ENCODE measurements at regions not wholly inside any gene's neighbourhood (a gene's known extent, or its start where the extent isn't known, plus 50 kb on each side); places are given as distances from the start of the nearest gene placed in this dataset.
A peak's percentile ranks its signal among the peaks of the same experiment; 100 is the strongest.

- WGBS, 2 experiments (ENCODE audit: insufficient coverage in 2 of 2): 84 to 94% methylated on average over 8 to 10 of the region's 11 CpGs
- H3K9me3 ChIP-seq (ENCODE audit: control insufficient read depth, low read length): no peaks in the 10 kb centered on the region
- H3K36me3 ChIP-seq (ENCODE audit: control insufficient read depth, insufficient read depth, low read length): no peaks in the 10 kb centered on the region
- peak overlapping the region; percentile 1 for H3K27ac ChIP-seq (ENCODE audit: low read depth, low read length, severe bottlenecking)
- peaks cover 5% of the 10 kb centered on the region for H3K4me1 ChIP-seq (ENCODE audit: control insufficient read depth, insufficient read depth, low read length, poor library complexity, severe bottlenecking)
- no peak overlapping the region for H3K4me3 ChIP-seq (ENCODE audit: extremely low read depth, insufficient read depth, low read length, poor library complexity, severe bottlenecking)
Observed at GRCh38 chr9:95822583-95823431, 52.7 kb upstream of the ERCC6L2 start.

- Histone ChIP-seq H3K9me3 (ENCODE audit: control insufficient read depth, low read length) (no peaks in the 10 kb centered on the region), H3K36me3 (ENCODE audit: control insufficient read depth, insufficient read depth, low read length) (no peaks in the 10 kb centered on the region), H3K4me3 (ENCODE audit: extremely low read depth, insufficient read depth, low read length, poor library complexity, severe bottlenecking) (no peak overlapping the region), H3K4me1 (ENCODE audit: control insufficient read depth, insufficient read depth, low read length, poor library complexity, severe bottlenecking) (peaks cover 5% of the 10 kb centered on the region), H3K27ac (ENCODE audit: low read depth, low read length, severe bottlenecking) (no peak overlapping the region)
- 95 to 100% methylated on average over 3 of the region's 3 CpGs for WGBS, 2 experiments (ENCODE audit: insufficient coverage in 2 of 2)
Observed at GRCh38 chr9:95822015-95822414, 53.5 kb upstream of the ERCC6L2 start.

- H3K9me3 ChIP-seq (ENCODE audit: control insufficient read depth, low read length): no peaks in the 10 kb centered on the region
- H3K4me3 ChIP-seq (ENCODE audit: extremely low read depth, insufficient read depth, low read length, poor library complexity, severe bottlenecking): no peak overlapping the region
- H3K36me3 ChIP-seq (ENCODE audit: control insufficient read depth, insufficient read depth, low read length): no peaks in the 10 kb centered on the region
- peaks cover 12% of the 10 kb centered on the region for H3K4me1 ChIP-seq (ENCODE audit: control insufficient read depth, insufficient read depth, low read length, poor library complexity, severe bottlenecking)
- 100% methylated on average over 2 of the region's 8 CpGs; no CpG with 5 or more reads in 1 of the 2 experiments for whole genome bisulfite sequencing, 2 experiments (ENCODE audit: insufficient coverage in 2 of 2)
- H3K27ac ChIP-seq (ENCODE audit: low read depth, low read length, severe bottlenecking): no peak overlapping the region
Observed at GRCh38 chr9:95820074-95820473, 55.4 kb upstream of the ERCC6L2 start.

GRCh38 chr9:95819636-95820035, 55.9 kb upstream of the ERCC6L2 start:
- Histone ChIP-seq H3K27ac (ENCODE audit: low read depth, low read length, severe bottlenecking) (no peak overlapping the region), H3K4me3 (ENCODE audit: extremely low read depth, insufficient read depth, low read length, poor library complexity, severe bottlenecking) (no peak overlapping the region), H3K9me3 (ENCODE audit: control insufficient read depth, low read length) (no peaks in the 10 kb centered on the region), H3K36me3 (ENCODE audit: control insufficient read depth, insufficient read depth, low read length) (no peaks in the 10 kb centered on the region), H3K4me1 (ENCODE audit: control insufficient read depth, insufficient read depth, low read length, poor library complexity, severe bottlenecking) (peaks cover 17% of the 10 kb centered on the region)
- WGBS, 2 experiments (ENCODE audit: insufficient coverage in 2 of 2): 61 to 62% methylated on average over 6 to 7 of the region's 10 CpGs

GRCh38 chr9:95817205-95817604, 58.3 kb upstream of the ERCC6L2 start:
- Histone ChIP-seq H3K27ac (ENCODE audit: low read depth, low read length, severe bottlenecking) (no peak overlapping the region), H3K36me3 (ENCODE audit: control insufficient read depth, insufficient read depth, low read length) (no peaks in the 10 kb centered on the region), H3K9me3 (ENCODE audit: control insufficient read depth, low read length) (no peaks in the 10 kb centered on the region), H3K4me3 (ENCODE audit: extremely low read depth, insufficient read depth, low read length, poor library complexity, severe bottlenecking) (no peak overlapping the region), H3K4me1 (ENCODE audit: control insufficient read depth, insufficient read depth, low read length, poor library complexity, severe bottlenecking) (peaks cover 18% of the 10 kb centered on the region)
- 89 to 91% methylated on average over 4 to 6 of the region's 6 CpGs for WGBS, 2 experiments (ENCODE audit: insufficient coverage in 2 of 2)

GRCh38 chr9:95816716-95817115, 58.8 kb upstream of the ERCC6L2 start:
- Histone ChIP-seq H3K9me3 (ENCODE audit: control insufficient read depth, low read length) (no peaks in the 10 kb centered on the region), H3K4me1 (ENCODE audit: control insufficient read depth, insufficient read depth, low read length, poor library complexity, severe bottlenecking) (peaks cover 18% of the 10 kb centered on the region), H3K36me3 (ENCODE audit: control insufficient read depth, insufficient read depth, low read length) (no peaks in the 10 kb centered on the region), H3K27ac (ENCODE audit: low read depth, low read length, severe bottlenecking) (no peak overlapping the region), H3K4me3 (ENCODE audit: extremely low read depth, insufficient read depth, low read length, poor library complexity, severe bottlenecking) (no peak overlapping the region)
- 83 to 97% methylated on average over 3 of the region's 5 CpGs for WGBS, 2 experiments (ENCODE audit: insufficient coverage in 2 of 2)

- no peak overlapping the region for H3K27ac ChIP-seq (ENCODE audit: low read depth, low read length, severe bottlenecking)
- no peaks in the 10 kb centered on the region for H3K36me3 ChIP-seq (ENCODE audit: control insufficient read depth, insufficient read depth, low read length)
- H3K9me3 ChIP-seq (ENCODE audit: control insufficient read depth, low read length): no peaks in the 10 kb centered on the region
- H3K4me1 ChIP-seq (ENCODE audit: control insufficient read depth, insufficient read depth, low read length, poor library complexity, severe bottlenecking): peaks cover 18% of the 10 kb centered on the region
- 90 to 95% methylated on average over 16 to 17 of the region's 17 CpGs for WGBS, 2 experiments (ENCODE audit: insufficient coverage in 2 of 2)
- H3K4me3 ChIP-seq (ENCODE audit: extremely low read depth, insufficient read depth, low read length, poor library complexity, severe bottlenecking): no peak overlapping the region
Observed at GRCh38 chr9:95815961-95816360, 59.5 kb upstream of the ERCC6L2 start.

GRCh38 chr9:95815133-95815532, 60.4 kb upstream of the ERCC6L2 start:
- WGBS, 2 experiments (ENCODE audit: insufficient coverage in 2 of 2): 92 to 94% methylated on average over 17 of the region's 17 CpGs
- H3K36me3 ChIP-seq (ENCODE audit: control insufficient read depth, insufficient read depth, low read length): no peaks in the 10 kb centered on the region
- H3K4me1 ChIP-seq (ENCODE audit: control insufficient read depth, insufficient read depth, low read length, poor library complexity, severe bottlenecking): peaks cover 18% of the 10 kb centered on the region
- H3K27ac ChIP-seq (ENCODE audit: low read depth, low read length, severe bottlenecking): no peak overlapping the region
- H3K4me3 ChIP-seq (ENCODE audit: extremely low read depth, insufficient read depth, low read length, poor library complexity, severe bottlenecking): no peak overlapping the region
- no peaks in the 10 kb centered on the region for H3K9me3 ChIP-seq (ENCODE audit: control insufficient read depth, low read length)

GRCh38 chr9:95813923-95814322, 61.6 kb upstream of the ERCC6L2 start:
- Histone ChIP-seq H3K27ac (ENCODE audit: low read depth, low read length, severe bottlenecking) (peak overlapping the region; percentile 37), H3K4me1 (ENCODE audit: control insufficient read depth, insufficient read depth, low read length, poor library complexity, severe bottlenecking) (peaks cover 18% of the 10 kb centered on the region), H3K9me3 (ENCODE audit: control insufficient read depth, low read length) (no peaks in the 10 kb centered on the region), H3K36me3 (ENCODE audit: control insufficient read depth, insufficient read depth, low read length) (no peaks in the 10 kb centered on the region), H3K4me3 (ENCODE audit: extremely low read depth, insufficient read depth, low read length, poor library complexity, severe bottlenecking) (no peak overlapping the region)

GRCh38 chr9:95810814-95811213, 64.7 kb upstream of the ERCC6L2 start:
- H3K27ac ChIP-seq (ENCODE audit: low read depth, low read length, severe bottlenecking): no peak overlapping the region

GRCh38 chr9:95810133-95810532, 65.4 kb upstream of the ERCC6L2 start:
- Histone ChIP-seq H3K9me3 (ENCODE audit: control insufficient read depth, low read length) (no peaks in the 10 kb centered on the region), H3K36me3 (ENCODE audit: control insufficient read depth, insufficient read depth, low read length) (no peaks in the 10 kb centered on the region), H3K27ac (ENCODE audit: low read depth, low read length, severe bottlenecking) (no peak overlapping the region), H3K4me3 (ENCODE audit: extremely low read depth, insufficient read depth, low read length, poor library complexity, severe bottlenecking) (no peak overlapping the region), H3K4me1 (ENCODE audit: control insufficient read depth, insufficient read depth, low read length, poor library complexity, severe bottlenecking) (peaks cover 12% of the 10 kb centered on the region)
- WGBS, 2 experiments (ENCODE audit: insufficient coverage in 2 of 2): 86 to 89% methylated on average over 2 to 3 of the region's 3 CpGs

More at GRCh38 chr9:95810814-95811213, 64.7 kb upstream of the ERCC6L2 start:
- H3K4me3 ChIP-seq (ENCODE audit: extremely low read depth, insufficient read depth, low read length, poor library complexity, severe bottlenecking): no peak overlapping the region
- H3K4me1 ChIP-seq (ENCODE audit: control insufficient read depth, insufficient read depth, low read length, poor library complexity, severe bottlenecking): peaks cover 18% of the 10 kb centered on the region
- no peaks in the 10 kb centered on the region for H3K9me3 ChIP-seq (ENCODE audit: control insufficient read depth, low read length)
- no peaks in the 10 kb centered on the region for H3K36me3 ChIP-seq (ENCODE audit: control insufficient read depth, insufficient read depth, low read length)
